SHP77 treated with DMSO at 0.1 percent for 48 hours (cell line): ENCODE measurements at regions not wholly inside any gene's neighbourhood (a gene's known extent, or its start where the extent isn't known, plus 50 kb on each side); places are given as distances from the start of the nearest gene placed in this dataset.
"Not testable (repeated sequence)": the region's sequence is repeated elsewhere in the genome, so short reads cannot be mapped to it uniquely, and the experiment has no call there.

Experiments used
- DNase-seq: peaks from one replicate; lab custom pipeline; 2025; lab: John Stamatoyannopoulos, UW

GRCh38 chr4:23023121-23023520 lies 330.4 kb downstream of the GBA3 start:
- no peak for DNase-seq

- DNase-seq, result no peak
Observed at GRCh38 chr4:23022032-23022431, 329.3 kb downstream of the GBA3 start.

GRCh38 chr4:23021040-23021439 lies 328.3 kb downstream of the GBA3 start:
- DNase-seq, result no peak

- DNase-seq, result not testable (repeated sequence)
Observed at GRCh38 chr4:23020399-23020798, 327.7 kb downstream of the GBA3 start.

- no peak for DNase-seq
Observed at GRCh38 chr4:23016981-23017380, 324.2 kb downstream of the GBA3 start.

GRCh38 chr4:23015821-23016220 lies 323.1 kb downstream of the GBA3 start:
- DNase-seq, result no peak

GRCh38 chr4:23009093-23009492 lies 316.4 kb downstream of the GBA3 start:
- DNase-seq, result no peak

GRCh38 chr4:23006756-23007155 lies 314.0 kb downstream of the GBA3 start:
- no peak for DNase-seq

GRCh38 chr4:23005691-23006090 lies 313.0 kb downstream of the GBA3 start:
- no peak for DNase-seq

GRCh38 chr4:23001478-23001877 lies 308.7 kb downstream of the GBA3 start:
- DNase-seq, result no peak

- no peak for DNase-seq
Observed at GRCh38 chr4:22999419-22999818, 306.7 kb downstream of the GBA3 start.

- peak; percentile 35 for DNase-seq
Observed at GRCh38 chr4:22997358-22998224, 304.9 kb downstream of the GBA3 start.

- no peak for DNase-seq
Observed at GRCh38 chr4:22991576-22991975, 298.8 kb downstream of the GBA3 start.

GRCh38 chr4:22988526-22988925 lies 295.8 kb downstream of the GBA3 start:
- DNase-seq, result no peak

- DNase-seq, result no peak
Observed at GRCh38 chr4:22987870-22988269, 295.1 kb downstream of the GBA3 start.

- DNase-seq, result no peak
Observed at GRCh38 chr4:22986881-22987280, 294.1 kb downstream of the GBA3 start.

GRCh38 chr4:22986262-22986661 lies 293.5 kb downstream of the GBA3 start:
- no peak for DNase-seq

GRCh38 chr4:22984390-22984789 lies 291.7 kb downstream of the GBA3 start:
- no peak for DNase-seq

- DNase-seq, result no peak
Observed at GRCh38 chr4:22978656-22979055, 285.9 kb downstream of the GBA3 start.

- no peak for DNase-seq
Observed at GRCh38 chr4:22970665-22971064, 277.9 kb downstream of the GBA3 start.

- DNase-seq, result no peak
Observed at GRCh38 chr4:22969287-22969896, 276.7 kb downstream of the GBA3 start.

GRCh38 chr4:22962295-22962694 lies 269.6 kb downstream of the GBA3 start:
- DNase-seq, result no peak

- no peak for DNase-seq
Observed at GRCh38 chr4:22959483-22959882, 266.7 kb downstream of the GBA3 start.
